Neuronal stem cell (in vitro differentiated cells): ENCODE measurements at regions not wholly inside any gene's neighbourhood (a gene's known extent, or its start where the extent isn't known, plus 50 kb on each side); places are given as distances from the start of the nearest gene placed in this dataset.
"Not testable (repeated sequence)": the region's sequence is repeated elsewhere in the genome, so short reads cannot be mapped to it uniquely, and the experiment has no call there.

Source experiments
- DNase-seq: peaks from one replicate; pipeline ENCODE4 v3.0.0-alpha.2; 2013; ENCODE audit warnings: low spot score
- H2AFZ ChIP-seq: one replicate; pipeline ENCODE4 v1.6.1; 2013; ENCODE audit warnings: mild to moderate bottlenecking, low read length, inconsistent platforms
- H2AK5ac ChIP-seq: 2 replicates; pipeline ENCODE4 v1.6.1; 2013; ENCODE audit warnings: low read depth, mild to moderate bottlenecking, inconsistent platforms, low read length, moderate library complexity, mixed read lengths
- H2BK120ac ChIP-seq: 2 replicates; pipeline ENCODE4 v1.6.1; 2013; ENCODE audit warnings: low read depth, mild to moderate bottlenecking, inconsistent platforms, low read length, moderate library complexity, mixed read lengths
- H2BK12ac ChIP-seq: one replicate; pipeline ENCODE4 v1.6.1; 2013; ENCODE audit warnings: low read length, inconsistent platforms
- H2BK15ac ChIP-seq: 2 replicates; pipeline ENCODE4 v1.6.1; 2013; ENCODE audit warnings: mild to moderate bottlenecking, low read length, inconsistent platforms, mixed read lengths
- H2BK5ac ChIP-seq: one replicate; pipeline ENCODE4 v1.6.1; 2013; ENCODE audit warnings: inconsistent platforms, mild to moderate bottlenecking, low read length, moderate library complexity
- H3K14ac ChIP-seq: one replicate; pipeline ENCODE4 v1.6.1; 2013; ENCODE audit warnings: low read length, inconsistent platforms
- H3K18ac ChIP-seq: 2 replicates; pipeline ENCODE4 v1.6.1; 2013; ENCODE audit warnings: low read length, inconsistent platforms
- H3K23ac ChIP-seq: 2 replicates; pipeline ENCODE4 v1.6.1; 2013; ENCODE audit warnings: low read depth, mild to moderate bottlenecking, mixed read lengths, low read length, inconsistent platforms; ENCODE audit not compliant: poor library complexity
- H3K27ac ChIP-seq: replicated peaks from 3 replicates; pipeline ENCODE4 v1.5.1; 2013; ENCODE audit warnings: low read length, inconsistent platforms
- H3K27me3 ChIP-seq, 3 experiments: 2 replicates each; pipeline ENCODE4 v1.6.1; 2013; ENCODE audit warnings: low read length in 3 of 3, mild to moderate bottlenecking in 2 of 3, inconsistent platforms in 1 of 3, low read depth in 1 of 3, mixed read lengths in 1 of 3, moderate library complexity in 1 of 3; ENCODE audit not compliant: control insufficient read depth in 3 of 3, insufficient read depth in 3 of 3
- H3K36me3 ChIP-seq, 2 donors: replicated peaks in 1 of 2; 2 replicates each; pipeline ENCODE4 v1.6.1; 2013; ENCODE audit warnings: low read length in 2 of 2; ENCODE audit not compliant: control insufficient read depth in 2 of 2, insufficient read depth in 2 of 2
- H3K4ac ChIP-seq: 2 replicates; pipeline ENCODE4 v1.6.1; 2013; ENCODE audit warnings: inconsistent platforms, mild to moderate bottlenecking, low read length, moderate library complexity
- H3K4me1 ChIP-seq, 2 donors: 1 replicate in 1 of 2; 2 replicates in 1 of 2; pipeline ENCODE4 v1.6.1; 2013; ENCODE audit warnings: low read length in 2 of 2, low read depth in 1 of 2; ENCODE audit not compliant: control insufficient read depth in 2 of 2, insufficient read depth in 1 of 2
- H3K4me2 ChIP-seq: one replicate; pipeline ENCODE4 v1.6.1; 2013; ENCODE audit warnings: mild to moderate bottlenecking, low read length, inconsistent platforms; ENCODE audit not compliant: insufficient read depth, poor library complexity, severe bottlenecking
- H3K4me3 ChIP-seq, 2 donors: 2 replicates each; pipeline ENCODE4 v1.5.1; 2013; ENCODE audit warnings: low read length in 2 of 2, mild to moderate bottlenecking in 2 of 2, inconsistent platforms in 1 of 2, moderate library complexity in 1 of 2
- H3K79me1 ChIP-seq: one replicate; pipeline ENCODE4 v1.6.1; 2013; ENCODE audit warnings: low read depth, mild to moderate bottlenecking, inconsistent platforms, low read length, moderate library complexity
- H3K9ac ChIP-seq: one replicate; pipeline ENCODE4 v1.6.1; 2013; ENCODE audit warnings: mild to moderate bottlenecking, low read depth, low read length, inconsistent platforms; ENCODE audit not compliant: poor library complexity
- H3K9me3 ChIP-seq, 2 donors: replicated peaks in 1 of 2; 2 replicates each; pipeline versions ENCODE3 to v1.6.1; 2013; ENCODE audit warnings: low read length in 2 of 2, mild to moderate bottlenecking in 2 of 2, inconsistent platforms in 1 of 2, low read depth in 1 of 2, mixed read lengths in 1 of 2, moderate library complexity in 1 of 2; ENCODE audit not compliant: control insufficient read depth in 2 of 2, insufficient read depth in 1 of 2
- H4K8ac ChIP-seq: one replicate; pipeline ENCODE4 v1.6.1; 2013; ENCODE audit warnings: low read depth, mild to moderate bottlenecking, inconsistent platforms, low read length, moderate library complexity
- H4K91ac ChIP-seq: one replicate; pipeline ENCODE4 v1.6.1; 2013; ENCODE audit warnings: low read length, low read depth, mild to moderate bottlenecking, inconsistent platforms; ENCODE audit not compliant: poor library complexity
- WGBS, 2 donors: extraction: QIAGEN DNeasy Blood & Tissue Kit; methylation state at CpG; one replicate each; pipeline ENCODE4 v1.1.7; 2013; ENCODE audit warnings: missing lambda C conversion rate in 2 of 2, mixed read lengths in 1 of 2; ENCODE audit not compliant: insufficient read length in 2 of 2, insufficient replicate concordance in 1 of 2; ENCODE audit errors: extremely low coverage in 2 of 2; 5-methylcytosine and 5-hydroxymethylcytosine counted together

GRCh38 chr14:53837656-53838055 lies 119.0 kb downstream of the BMP4 start:
- not testable (repeated sequence) for H3K79me1 ChIP-seq, DNase-seq, H2BK12ac ChIP-seq, H3K18ac ChIP-seq, H3K4me3 ChIP-seq, H2AFZ ChIP-seq, H3K14ac ChIP-seq, H3K27me3 ChIP-seq, H2BK120ac ChIP-seq, H2BK15ac ChIP-seq, H3K27ac ChIP-seq, H3K9me3 ChIP-seq, H3K4me2 ChIP-seq, H3K9ac ChIP-seq, H3K4ac ChIP-seq, H4K8ac ChIP-seq, H4K91ac ChIP-seq, H2AK5ac ChIP-seq, H3K4me1 ChIP-seq, H3K36me3 ChIP-seq, H2BK5ac ChIP-seq, H3K23ac ChIP-seq
- WGBS, 2 donors, result no CpG with 5 or more reads among the region's 2 CpGs

DNA sequence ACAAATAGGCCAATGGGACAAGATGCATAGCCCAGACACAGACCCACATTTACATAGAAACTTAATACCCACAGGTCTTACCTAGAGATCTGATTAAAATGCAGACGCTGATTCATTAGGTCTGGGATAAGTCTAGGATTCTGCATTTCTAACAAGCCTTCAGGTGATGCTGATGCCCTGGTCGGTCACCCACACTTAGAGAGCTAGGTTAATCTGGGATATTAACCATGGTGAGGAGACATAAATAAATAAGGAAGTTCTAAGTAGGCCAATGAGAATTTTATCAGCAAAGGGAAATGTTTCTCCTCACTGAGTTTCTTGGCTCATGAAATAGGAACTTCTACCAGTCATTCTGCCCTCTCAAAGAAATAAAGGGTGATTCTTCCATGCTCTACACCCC lies 120.1 kb downstream of the BMP4 start:
- H3K9ac ChIP-seq, result no peak overlapping the region
- no peak overlapping the region for H2BK12ac ChIP-seq
- H2BK5ac ChIP-seq, result no peak overlapping the region
- DNase-seq, result no peak
- H3K4me3 ChIP-seq, result no peak overlapping the region
- no peaks in the 10 kb centered on the region for H3K4me1 ChIP-seq
- H2BK15ac ChIP-seq, result no peak overlapping the region
- no peak overlapping the region for H4K8ac ChIP-seq
- no peaks in the 10 kb centered on the region for H3K79me1 ChIP-seq
- H3K14ac ChIP-seq, result no peak overlapping the region
- WGBS, 2 donors, result no CpG with 5 or more reads among the region's 2 CpGs
- H3K23ac ChIP-seq, result no peak overlapping the region
- no peak overlapping the region for H3K4ac ChIP-seq
- H3K27ac ChIP-seq, result no peak overlapping the region
- H3K9me3 ChIP-seq, result no peaks in the 10 kb centered on the region
- H3K27me3 ChIP-seq, result no peaks in the 10 kb centered on the region
- no peak overlapping the region for H3K18ac ChIP-seq
- H2AK5ac ChIP-seq, result no peak overlapping the region
- H2BK120ac ChIP-seq, result no peak overlapping the region
- H2AFZ ChIP-seq, result no peak overlapping the region
- H3K36me3 ChIP-seq, result no peaks in the 10 kb centered on the region
- H3K4me2 ChIP-seq, result no peak overlapping the region
- H4K91ac ChIP-seq, result no peak overlapping the region

DNA sequence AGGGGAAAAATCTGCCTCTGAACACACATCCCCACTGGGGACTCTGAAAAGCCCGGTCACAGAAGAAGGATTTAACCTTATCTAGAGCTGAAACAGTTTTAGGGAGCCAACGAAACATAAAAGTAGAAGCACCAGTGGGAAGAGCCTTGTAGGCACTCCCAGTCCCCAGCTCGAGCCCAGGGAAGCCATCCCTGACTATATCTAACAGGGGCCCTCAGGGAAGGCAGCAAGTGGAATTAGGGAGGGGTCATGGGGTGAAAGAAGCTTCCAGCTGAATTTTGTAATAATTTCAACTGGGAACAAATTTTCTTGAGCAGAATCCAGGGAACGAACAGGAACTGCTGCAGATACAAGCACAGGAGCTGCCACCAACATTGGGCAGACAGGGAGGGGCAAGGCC lies 127.8 kb downstream of the BMP4 start:
- WGBS, 2 donors, result no CpG with 5 or more reads among the region's 4 CpGs
- Histone ChIP-seq H3K4me2 (no peak overlapping the region), H4K8ac (no peak overlapping the region), H3K14ac (no peak overlapping the region), H3K9me3 (no peaks in the 10 kb centered on the region), H3K23ac (no peak overlapping the region), H2AK5ac (no peak overlapping the region), H3K27ac (no peak overlapping the region), H2BK15ac (no peak overlapping the region), H3K9ac (no peak overlapping the region), H3K4me3 (no peak overlapping the region), H4K91ac (no peak overlapping the region), H3K18ac (no peak overlapping the region), H3K27me3 (no peaks in the 10 kb centered on the region), H3K4me1 (no peaks in the 10 kb centered on the region), H2AFZ (no peak overlapping the region), H3K36me3 (no peaks in the 10 kb centered on the region), H2BK120ac (no peak overlapping the region), H2BK12ac (no peak overlapping the region), H3K79me1 (no peaks in the 10 kb centered on the region), H3K4ac (no peak overlapping the region), H2BK5ac (no peak overlapping the region)
- DNase-seq, result no peak

GRCh38 chr14:53824061-53824460 lies 132.6 kb downstream of the BMP4 start:
- Histone ChIP-seq H3K23ac (no peak overlapping the region), H3K18ac (no peak overlapping the region), H3K79me1 (no peaks in the 10 kb centered on the region), H3K36me3 (no peaks in the 10 kb centered on the region), H4K8ac (no peak overlapping the region), H3K9me3 (no peaks in the 10 kb centered on the region), H3K14ac (no peak overlapping the region), H2BK15ac (no peak overlapping the region), H2BK5ac (no peak overlapping the region), H2BK12ac (no peak overlapping the region), H3K4me2 (no peak overlapping the region), H3K4me3 (no peak overlapping the region), H2BK120ac (no peak overlapping the region), H3K4ac (no peak overlapping the region), H3K27me3 (no peaks in the 10 kb centered on the region), H2AK5ac (no peak overlapping the region), H3K27ac (no peak overlapping the region), H3K9ac (no peak overlapping the region), H4K91ac (no peak overlapping the region), H2AFZ (no peak overlapping the region), H3K4me1 (no peaks in the 10 kb centered on the region)
- no CpG with 5 or more reads among the region's 1 CpG for WGBS, 2 donors
- DNase-seq, result no peak
